GM12801 (cell line): ENCODE measurements at regions not wholly inside any gene's neighbourhood (a gene's known extent, or its start where the extent isn't known, plus 50 kb on each side); places are given as distances from the start of the nearest gene placed in this dataset.

Source experiments
- TF ChIP-seq, protein P1 (sequence below): IDR thresholded peaks from one replicate; pipeline ENCODE4 v1.5.1; 2011; ENCODE audit warnings: control low read depth; ENCODE audit not compliant: insufficient read length; ENCODE audit errors: extremely low read depth

DNA sequence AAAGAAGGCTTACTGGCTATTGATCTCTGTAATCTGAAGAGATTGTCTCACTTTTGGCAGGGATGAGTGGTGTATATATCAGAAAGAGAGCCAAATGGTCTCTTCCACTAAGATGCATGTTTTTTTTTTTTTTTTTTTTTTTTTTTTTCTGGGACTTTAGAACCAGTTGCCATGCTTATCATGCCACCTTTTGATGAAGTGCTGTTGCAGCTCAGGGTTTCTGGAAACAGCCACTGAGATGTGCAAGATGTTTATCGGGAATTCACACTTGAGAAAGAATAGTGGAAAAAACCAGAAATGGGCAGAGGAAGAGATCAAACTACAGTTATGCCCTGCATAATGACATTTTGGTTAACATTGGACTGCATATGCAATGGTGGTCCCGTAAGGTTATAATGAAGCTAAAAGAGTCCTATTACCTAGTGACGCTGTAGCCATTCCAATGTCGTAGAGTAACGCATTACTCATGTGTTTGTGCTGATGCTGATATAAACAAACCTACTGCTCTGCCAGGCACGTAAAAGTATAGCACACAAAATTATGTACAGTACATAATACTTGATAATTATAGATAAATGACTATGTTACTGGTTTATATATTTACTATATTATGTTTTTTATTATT lies 121.0 kb downstream of the KLF5 start:
- TF ChIP-seq, protein P1, sequence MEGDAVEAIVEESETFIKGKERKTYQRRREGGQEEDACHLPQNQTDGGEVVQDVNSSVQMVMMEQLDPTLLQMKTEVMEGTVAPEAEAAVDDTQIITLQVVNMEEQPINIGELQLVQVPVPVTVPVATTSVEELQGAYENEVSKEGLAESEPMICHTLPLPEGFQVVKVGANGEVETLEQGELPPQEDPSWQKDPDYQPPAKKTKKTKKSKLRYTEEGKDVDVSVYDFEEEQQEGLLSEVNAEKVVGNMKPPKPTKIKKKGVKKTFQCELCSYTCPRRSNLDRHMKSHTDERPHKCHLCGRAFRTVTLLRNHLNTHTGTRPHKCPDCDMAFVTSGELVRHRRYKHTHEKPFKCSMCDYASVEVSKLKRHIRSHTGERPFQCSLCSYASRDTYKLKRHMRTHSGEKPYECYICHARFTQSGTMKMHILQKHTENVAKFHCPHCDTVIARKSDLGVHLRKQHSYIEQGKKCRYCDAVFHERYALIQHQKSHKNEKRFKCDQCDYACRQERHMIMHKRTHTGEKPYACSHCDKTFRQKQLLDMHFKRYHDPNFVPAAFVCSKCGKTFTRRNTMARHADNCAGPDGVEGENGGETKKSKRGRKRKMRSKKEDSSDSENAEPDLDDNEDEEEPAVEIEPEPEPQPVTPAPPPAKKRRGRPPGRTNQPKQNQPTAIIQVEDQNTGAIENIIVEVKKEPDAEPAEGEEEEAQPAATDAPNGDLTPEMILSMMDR: no peak

DNA sequence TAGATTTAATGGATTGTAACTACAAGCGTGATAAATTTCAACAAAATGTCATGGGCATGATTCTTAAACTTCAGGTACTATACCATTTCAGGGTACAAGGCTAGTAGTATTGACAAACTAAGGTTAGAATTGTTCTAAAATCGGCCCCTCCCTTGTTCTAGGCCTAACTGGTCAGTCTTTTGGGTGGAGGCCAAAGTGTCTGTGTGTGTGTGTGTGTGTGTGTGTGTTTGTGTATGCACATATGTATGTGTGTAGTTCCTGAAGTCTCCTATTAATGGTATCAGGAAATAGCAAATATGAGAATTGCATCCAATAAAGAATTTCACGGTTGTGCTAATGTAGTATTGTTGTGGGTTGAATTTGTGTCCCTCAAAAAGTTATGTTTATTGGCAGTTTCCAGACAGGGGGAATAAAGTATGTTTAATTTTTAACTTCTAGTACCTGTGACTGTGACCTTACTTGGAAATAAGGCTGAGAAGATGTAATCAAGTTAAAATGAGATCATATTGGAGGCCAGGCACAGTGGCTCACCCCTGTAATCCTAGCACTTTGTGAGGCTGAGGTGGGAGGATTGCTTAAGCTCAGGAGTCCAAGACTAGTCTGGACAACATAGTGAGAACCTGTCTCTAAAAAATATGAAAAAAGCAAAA lies 119.2 kb downstream of the KLF5 start:
- TF ChIP-seq, protein P1: no peak

DNA sequence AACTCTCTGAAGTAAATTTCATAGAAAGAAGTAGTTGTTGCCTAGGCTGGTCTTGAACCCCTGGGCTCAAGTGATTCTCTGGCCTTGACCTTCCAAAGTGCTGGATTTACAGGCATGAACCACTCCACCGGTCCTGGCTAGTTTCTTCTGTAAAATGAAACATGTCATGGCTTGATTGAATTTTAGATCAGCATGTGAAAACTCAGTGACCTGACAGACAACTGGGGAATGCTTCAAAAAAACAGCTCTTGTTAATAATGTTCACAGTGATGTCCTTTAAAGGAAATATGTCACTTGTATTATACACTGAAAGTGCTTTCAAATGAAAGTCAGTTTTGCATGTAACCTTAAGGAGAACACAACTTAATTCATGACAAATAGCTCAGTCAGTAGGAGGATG lies 118.2 kb downstream of the KLF5 start:
- TF ChIP-seq, protein P1: no peak

- TF ChIP-seq, protein P1: no peak
These were observed 115.8 kb downstream of the KLF5 start for GRCh38 chr13:73174521-73175010.

GRCh38 chr13:73173279-73173811 lies 114.5 kb downstream of the KLF5 start:
- TF ChIP-seq, protein P1: no peak

- TF ChIP-seq, protein P1: no peak
These were observed 113.1 kb downstream of the KLF5 start for GRCh38 chr13:73171926-73172325.

DNA sequence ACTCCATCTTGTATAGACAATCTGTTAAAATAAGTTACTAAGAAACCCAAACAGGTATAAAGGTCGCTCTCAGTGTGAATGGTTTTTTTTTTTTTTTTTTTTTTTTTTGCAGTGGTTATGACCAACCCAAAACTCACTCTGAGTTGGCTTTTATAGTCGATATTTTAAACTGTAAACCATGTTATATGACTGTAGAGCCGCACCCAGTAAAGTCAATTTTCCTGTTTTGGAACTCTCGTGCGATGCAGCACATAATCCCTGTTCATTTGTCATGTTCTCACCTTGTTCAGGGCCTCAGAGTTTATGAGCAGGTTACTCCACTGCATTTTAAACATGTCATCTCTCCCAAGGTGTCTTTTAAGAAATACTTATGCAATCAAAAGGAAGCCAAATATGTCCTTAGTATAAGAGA lies 112.5 kb downstream of the KLF5 start:
- TF ChIP-seq, protein P1: no peak
